ENCODE measurements at regions not wholly inside any gene's neighbourhood (a gene's known extent, or its start where the extent isn't known, plus 50 kb on each side); places are given as distances from the start of the nearest gene placed in this dataset.

DNA sequence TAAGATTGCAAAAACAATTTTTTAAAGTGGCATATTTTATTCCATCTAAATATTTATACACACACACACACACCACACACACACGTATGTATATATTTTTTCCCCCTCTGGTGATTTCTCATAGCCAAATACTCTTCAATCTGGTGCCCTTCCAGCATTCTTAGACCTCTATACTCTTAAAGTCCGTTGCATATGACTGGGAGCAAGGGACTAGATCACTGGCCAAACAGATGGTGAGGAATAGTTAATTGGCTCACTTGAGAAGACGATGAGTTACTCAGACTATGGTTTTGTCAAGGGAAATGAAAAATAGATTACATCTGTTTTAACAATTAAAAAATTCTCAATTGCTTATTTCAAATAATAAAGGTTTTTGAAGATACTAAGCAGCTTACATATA lies 512.5 kb upstream of the LRRTM4 start:
- FAIRE-seq = no peak

DNA sequence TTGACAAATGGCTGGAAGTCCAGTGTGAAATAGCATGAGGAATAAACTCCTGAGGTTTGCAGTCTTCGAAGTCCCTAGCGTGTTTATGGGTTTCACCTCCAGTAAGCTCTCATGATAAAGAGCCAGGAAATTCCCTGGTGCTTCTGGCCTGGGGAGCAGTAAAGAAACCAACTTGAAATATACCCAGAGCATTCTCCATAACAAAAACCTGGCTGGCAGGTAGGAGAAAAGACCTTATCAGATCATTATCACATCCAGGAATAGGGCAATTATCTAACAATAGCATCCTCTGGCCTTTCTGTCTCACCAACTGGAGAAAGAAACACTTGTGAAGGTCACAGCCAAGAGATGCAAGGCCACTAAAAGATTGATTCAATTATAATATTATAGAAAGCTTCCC lies 513.6 kb upstream of the LRRTM4 start:
- FAIRE-seq = no peak

DNA sequence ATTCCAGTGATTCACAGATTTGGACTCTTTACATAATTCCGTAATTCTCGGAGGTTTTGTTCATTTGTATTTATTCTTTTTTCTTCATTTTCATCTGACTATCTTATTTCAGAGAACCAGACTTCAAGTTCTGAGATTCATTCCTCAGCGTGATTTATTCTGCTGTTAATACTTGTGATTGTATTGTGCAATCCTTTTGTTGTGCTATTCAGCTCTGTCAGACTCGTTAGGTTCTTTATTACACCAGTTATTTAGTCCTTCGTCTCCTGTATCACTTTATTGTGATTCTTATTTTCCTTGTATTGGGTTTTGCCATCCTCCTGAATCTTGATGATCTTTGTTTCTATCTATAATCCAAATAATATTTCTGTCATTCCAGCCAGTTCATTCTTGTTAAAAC lies 529.3 kb upstream of the LRRTM4 start:
- FAIRE-seq = no peak

DNA sequence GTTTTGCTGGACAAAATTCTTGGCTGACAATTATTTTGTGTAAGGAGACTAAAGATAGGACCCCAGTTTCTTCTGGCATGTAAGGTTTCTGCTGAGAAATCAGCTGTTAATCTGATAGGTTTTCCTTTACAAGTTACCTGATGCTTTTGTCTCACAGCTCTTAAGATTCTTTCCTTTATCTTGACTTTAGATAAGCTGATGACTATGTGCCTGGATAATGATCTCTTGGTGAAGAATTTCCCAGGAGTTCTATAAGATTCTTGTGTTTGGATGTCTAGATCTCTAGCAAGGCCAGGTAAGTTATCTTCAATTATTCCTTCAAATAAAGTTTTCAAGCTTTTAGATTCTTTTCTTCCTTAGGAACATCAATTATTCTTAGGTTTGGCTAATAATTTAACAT lies 534.8 kb upstream of the LRRTM4 start:
- FAIRE-seq = no peak

DNA sequence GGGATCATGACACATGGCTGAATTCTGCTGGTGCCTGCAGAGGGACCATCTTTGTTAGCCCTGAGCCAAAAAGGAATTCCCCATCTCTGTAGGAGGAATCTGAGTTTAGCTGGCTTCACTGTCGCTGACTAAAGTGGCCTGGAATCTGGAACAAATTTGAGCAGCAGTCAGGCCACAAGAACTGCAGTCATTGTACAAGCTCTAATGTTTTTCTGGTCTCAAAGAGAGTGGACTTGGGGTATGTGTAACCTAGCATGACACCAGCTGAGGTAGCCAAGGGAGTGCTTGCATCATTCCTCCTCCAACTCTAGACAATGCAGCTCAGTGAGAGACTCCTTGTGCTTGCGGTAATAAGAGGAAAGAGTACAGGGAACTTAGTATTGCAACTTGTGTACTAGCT lies 539.1 kb upstream of the LRRTM4 start:
- no peak for FAIRE-seq

DNA sequence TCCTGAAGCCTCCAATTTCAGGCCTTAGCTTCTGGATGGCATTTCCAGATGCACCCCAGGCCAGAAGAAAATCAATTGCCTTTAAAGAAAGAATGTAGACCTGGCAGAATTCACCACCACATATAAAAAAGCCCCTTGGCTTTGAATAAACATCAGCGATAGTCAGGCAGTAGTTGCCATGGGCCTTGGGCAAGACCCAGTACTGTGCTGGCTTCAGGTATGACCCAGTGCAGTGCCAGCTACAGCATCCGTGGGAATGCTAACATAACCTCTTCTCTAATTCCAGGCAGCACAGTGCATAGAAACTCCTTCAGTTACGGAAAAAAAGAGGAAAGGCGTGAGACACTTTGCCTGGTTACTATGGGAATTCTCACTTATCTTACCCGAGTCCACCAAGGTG lies 539.6 kb upstream of the LRRTM4 start:
- no peak for FAIRE-seq

DNA sequence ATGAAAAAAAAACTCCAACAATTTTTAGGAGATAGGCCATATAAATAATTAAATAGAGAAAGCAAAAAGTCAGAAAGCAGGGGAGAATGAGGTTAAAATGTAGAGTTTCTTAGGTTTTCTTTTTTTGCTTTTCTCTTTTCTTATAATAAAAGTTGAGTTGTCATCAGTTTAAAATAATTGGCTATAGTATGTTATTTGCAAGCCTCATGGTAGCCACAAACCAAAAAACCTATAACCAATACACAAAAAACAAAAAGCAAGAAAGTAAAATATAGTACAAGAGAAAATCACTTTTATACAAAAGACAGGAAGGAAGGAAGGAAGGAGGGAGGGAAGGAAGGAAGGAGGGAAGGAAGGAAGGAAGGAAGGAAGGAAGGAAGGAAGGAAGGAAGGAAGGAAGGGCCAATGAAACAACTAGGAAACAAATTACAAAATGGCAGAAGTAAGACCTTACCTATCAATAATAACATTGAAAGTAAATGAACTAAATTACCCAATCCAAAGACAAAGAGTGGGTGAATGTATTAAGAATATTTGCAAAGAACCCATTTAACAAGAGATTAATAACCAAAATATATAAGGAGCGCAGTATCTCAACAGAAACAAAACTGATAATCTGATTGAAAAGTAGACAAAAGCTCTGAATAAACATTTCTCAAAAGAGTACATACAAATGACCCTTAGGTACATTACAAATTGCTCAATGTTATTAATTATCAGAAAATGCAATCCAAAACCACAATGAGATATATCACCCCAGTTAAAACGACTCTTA lies 541.3 kb upstream of the LRRTM4 start:
- FAIRE-seq = no peak

DNA sequence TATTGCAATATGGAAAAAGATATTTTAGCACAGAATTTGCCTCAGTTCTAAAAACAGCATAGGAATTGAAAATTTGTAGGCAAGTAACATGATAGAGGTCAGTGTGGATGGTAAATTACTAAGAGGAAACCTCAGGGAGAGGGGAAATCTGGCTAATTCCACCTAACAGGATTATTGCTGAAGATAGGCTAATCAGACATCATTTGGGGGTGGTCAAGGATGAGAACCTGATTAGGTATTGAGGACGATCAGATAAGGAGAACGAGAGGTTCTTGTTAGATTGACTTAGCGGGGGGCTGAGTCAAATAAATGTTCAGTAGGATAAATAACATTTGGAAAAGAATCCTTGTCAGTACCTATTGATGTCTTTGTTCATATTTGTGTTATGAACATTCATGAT lies 543.2 kb upstream of the LRRTM4 start:
- no peak for FAIRE-seq

DNA sequence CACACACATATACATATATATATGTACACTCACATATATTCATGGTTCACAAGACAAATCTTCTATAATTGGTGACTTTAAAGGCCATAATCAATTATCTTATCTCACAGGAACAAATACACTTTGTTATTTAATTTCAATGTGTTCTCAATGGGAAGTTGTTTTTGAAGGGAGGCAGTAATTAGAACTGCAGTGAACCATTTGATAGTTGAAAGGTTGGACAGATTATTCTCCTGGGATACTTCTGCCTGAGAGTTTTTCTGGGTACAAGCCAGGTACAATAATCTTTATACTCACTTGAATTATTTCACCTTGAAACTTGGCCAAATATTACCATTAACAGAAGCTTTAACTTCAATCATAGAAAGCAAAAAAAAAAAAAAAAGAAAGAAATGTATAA lies 546.6 kb upstream of the LRRTM4 start:
- FAIRE-seq = no peak

DNA sequence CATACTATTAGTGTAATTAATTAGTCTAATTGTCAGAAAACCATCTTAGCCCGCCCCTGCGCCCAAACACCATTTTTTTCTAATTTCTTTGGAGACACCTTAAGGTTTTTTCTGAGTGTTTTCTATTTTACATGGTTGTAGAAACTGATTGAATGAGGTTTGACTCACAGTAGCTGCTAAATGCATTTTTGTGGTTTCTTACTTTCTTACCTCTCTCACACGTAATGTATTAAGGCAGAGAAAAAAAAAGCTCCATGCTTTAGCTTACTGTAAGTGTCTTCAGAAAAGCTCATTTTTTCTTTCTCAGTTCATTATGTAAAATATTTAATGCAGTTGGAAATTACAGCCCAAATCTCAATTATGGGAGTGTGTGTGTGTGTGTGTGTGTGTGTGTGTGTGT lies 548.5 kb upstream of the LRRTM4 start:
- FAIRE-seq = no peak

DNA sequence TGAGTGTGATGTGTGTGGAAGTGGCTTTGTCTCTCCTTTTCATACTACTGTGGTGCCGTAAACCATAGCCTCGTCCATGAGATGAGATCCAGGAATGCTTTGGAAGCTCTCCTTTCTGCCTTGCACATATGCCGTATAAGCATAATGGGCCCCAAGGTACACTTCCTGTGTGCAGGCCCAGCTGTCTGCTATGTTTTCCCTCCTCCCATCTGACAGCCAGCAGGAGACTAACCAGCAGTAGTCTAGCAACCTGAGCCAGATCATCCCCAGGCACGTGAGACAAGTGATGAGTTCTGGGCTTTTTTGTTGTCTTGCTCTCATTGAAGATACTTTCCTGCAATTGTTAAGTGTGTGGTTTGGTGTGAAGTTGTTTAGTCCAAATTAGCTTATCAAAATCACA lies 555.5 kb upstream of the LRRTM4 start:
- FAIRE-seq = no peak

DNA sequence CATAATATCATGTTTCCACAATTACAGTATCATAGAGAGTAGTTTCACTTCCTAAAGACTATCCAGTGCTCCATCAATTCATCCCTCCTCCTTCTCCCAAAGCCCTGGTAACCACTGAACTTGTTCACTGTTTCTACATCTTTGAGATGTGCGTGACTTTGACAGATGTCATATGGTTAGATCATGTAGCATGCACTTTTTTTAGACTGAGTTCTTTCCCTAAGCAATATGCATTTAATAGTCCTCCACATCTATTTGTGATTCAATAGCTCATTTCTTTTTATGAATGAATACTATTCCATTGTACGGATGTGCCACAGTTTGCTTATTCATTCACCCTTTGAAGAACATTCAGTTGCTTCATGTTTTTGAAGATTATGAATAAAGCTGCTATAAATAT lies 560.4 kb upstream of the LRRTM4 start:
- no peak for FAIRE-seq

DNA sequence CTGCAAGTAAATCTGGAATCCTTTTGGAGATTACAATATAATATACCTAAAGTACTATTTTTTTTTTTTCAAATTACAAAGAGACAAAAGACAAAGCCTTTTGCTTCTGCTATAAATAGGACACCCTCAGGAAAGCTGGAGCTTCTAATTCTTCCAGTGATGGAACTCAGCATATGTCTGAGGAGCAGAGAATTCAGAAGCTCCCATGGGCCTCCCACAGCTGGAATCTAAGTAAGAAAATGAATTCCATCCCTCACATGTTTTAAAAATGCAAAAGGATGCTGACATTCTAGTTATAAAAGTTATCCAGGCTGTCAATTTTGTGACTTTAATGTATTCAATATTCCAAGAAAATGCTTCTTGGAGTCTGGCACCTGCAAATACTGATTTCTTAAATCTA lies 571.3 kb upstream of the LRRTM4 start:
- no peak for FAIRE-seq

DNA sequence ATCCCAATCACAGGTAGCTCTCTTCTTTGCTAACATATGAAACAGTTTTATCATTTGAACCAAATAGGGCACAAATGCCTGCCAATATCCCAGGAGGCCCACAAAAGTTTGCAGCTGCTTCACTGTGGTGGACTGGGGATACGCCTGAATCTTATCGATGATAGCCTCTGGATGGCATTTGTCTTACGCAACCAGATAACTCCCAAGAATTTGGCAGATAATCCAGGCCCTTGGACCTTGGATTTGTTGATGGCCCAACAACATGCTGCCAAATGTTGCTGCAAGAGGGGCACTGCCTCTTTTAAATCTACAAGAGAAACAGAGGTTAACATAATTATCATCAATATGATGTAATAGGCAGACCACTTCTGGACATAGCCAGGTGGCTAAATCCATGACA lies 587.1 kb upstream of the LRRTM4 start:
- FAIRE-seq = no peak

DNA sequence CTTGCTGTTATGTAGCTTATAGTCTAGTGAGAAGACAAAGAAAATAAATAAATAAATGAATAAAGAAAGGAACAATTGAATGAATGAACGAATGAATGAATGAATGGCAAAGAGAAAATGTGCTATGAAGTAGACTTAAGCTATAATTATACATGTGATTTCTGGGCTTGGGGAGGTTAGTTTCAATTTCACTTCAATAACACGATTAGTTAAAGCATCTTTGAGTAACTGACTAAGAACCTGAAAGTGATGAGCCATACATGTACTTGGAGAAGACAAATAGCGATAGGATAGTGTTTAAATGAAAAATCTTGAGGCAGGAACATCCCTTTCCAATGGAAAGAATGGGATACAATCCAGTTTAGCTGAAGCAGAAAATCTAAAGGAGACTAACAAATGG lies 593.1 kb upstream of the LRRTM4 start:
- FAIRE-seq = no peak

DNA sequence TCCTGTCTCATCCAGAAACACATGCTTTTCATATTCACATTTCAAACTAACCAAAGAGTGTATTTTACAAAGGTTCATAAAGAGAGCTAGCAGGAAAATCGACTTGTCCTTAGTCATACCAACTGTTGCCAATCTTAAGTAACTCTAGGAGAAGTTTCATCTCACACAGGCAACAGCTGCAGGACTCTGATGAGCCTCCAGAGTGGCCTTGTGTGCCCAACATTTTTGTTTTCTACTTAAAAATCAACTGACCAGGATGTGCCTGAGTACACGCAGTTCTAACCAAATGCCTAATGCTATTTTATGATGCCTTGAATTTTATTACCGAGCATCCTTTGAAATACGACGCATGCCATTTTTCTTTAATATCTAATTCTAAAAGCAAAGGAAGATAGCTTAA lies 595.9 kb upstream of the LRRTM4 start:
- FAIRE-seq = no peak

DNA sequence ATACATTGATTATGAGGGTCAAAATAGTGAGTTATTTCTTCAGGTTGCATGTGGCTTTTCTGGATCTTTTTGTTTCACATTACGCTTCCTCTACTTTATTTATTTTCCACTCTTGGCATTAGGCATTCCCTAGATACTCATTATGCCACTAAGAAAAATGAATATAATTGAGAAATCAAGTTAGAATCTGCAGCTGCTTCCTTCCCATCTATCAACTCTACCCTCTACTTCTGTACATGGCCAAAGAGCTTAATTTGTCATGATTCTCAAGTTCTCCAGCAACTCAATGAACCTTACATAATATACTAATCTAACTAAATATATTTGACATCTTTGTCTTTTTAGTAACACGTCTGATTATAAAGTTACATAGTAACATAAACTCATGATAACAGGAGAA lies 598.1 kb upstream of the LRRTM4 start:
- no peak for FAIRE-seq

DNA sequence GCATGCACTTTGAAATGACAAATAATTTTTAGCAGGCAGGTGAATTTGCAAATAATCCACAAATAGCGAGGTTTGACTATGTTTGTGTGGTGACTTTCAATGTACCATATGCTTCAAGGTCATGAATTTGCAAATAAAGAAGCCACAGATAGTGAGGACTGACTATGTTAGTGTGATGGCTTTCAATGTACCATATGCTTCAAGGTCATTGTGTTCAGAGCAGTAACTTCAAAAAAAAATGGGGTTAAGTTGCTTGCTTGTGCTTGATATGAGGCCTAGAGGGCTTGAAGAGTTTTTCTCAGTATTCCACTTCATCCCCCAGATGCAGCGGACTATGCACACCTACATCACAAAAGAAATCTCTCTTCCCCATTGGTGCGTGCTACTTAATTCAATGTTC lies 602.9 kb upstream of the LRRTM4 start:
- no peak for FAIRE-seq

DNA sequence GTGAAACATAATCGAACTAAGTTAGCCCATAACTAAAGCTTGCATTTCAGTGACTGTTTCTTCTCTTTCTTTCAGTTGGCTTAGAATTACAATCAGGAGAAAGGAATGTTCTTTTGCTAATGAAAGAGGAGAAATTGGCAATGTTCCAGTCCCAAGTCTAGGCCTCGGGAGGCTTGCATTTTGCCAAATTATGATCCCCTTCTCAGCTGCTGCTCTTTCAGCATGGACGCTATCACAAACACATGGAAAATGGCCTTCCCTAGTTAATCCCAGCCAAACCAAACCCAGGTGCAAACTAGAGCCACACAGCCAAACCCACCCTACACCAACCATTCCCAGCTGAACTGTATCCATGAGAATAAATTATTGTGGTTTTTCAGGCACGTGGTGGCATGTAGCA lies 605.2 kb upstream of the LRRTM4 start:
- FAIRE-seq = no peak

DNA sequence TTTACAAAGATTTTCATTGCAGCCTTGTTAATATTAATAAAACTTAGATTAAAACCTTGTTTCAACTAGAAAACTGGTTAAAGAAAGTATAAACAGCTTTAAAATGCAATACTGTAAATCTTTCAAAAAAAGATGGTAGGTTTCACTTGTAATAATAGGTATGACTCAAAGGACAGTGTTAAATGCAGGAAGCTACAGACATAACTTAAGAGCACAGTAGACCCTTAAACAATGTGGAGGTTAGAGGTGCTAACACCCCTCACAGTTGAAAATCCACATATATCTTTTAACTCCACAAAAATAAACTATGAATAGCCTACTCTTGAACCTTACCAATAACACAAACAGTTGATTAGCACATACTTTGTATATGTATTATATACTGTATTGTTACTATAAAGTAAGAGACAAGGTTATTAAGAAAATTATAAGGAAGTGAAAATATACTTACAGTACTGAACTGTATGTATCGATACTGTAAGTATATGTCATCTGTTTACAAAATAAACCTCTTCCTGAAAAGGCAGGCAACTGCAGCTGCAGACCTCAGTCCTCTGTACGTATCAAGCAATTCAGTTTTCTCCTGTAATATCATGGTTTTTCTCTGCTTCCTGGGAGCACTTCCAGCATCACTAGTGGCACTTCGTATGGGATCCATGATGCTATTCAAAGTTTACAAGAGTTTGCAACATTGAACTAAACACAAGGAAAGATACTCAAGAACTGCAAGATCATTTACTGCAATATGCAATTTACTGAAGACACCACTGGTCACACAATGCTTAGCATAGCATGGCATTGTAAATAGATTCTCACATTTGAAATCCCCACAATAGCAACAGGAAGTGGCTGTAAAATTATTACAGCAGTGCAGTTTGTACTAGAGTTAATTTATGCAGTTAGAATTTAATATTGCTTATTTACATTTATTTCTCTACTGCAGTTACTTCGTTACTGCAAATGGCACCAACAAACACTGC lies 610.5 kb upstream of the LRRTM4 start:
- no peak for FAIRE-seq

DNA sequence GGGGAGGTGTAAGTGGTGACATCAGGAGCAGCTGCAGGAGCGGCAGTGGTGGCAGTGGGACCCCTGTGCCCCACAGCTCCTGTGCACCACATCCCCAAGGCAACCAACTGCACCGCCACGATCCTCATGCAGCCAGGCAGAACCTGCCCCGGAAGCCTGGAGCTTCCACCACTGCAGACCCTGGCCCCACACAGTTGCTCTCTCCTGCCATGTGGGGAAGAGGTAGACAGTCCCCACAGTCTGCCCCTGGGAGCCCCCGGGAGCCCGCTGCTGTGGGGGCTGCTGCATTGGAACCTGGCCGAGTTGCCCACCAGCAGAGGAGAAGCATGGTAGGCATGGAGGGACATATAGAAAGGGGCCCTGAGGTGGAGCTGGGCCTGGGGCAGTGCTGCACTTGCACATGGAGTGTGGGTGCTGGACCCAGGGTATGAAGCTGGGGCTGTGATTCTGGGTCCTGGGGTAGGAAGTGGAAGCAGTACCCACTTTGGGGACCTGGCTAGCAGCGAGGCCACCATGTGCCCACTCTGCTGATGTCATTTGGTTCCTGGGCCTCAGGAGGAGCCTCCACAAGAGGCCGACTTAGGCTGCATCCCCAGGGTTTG lies 623.3 kb upstream of the LRRTM4 start:
- FAIRE-seq = no peak

DNA sequence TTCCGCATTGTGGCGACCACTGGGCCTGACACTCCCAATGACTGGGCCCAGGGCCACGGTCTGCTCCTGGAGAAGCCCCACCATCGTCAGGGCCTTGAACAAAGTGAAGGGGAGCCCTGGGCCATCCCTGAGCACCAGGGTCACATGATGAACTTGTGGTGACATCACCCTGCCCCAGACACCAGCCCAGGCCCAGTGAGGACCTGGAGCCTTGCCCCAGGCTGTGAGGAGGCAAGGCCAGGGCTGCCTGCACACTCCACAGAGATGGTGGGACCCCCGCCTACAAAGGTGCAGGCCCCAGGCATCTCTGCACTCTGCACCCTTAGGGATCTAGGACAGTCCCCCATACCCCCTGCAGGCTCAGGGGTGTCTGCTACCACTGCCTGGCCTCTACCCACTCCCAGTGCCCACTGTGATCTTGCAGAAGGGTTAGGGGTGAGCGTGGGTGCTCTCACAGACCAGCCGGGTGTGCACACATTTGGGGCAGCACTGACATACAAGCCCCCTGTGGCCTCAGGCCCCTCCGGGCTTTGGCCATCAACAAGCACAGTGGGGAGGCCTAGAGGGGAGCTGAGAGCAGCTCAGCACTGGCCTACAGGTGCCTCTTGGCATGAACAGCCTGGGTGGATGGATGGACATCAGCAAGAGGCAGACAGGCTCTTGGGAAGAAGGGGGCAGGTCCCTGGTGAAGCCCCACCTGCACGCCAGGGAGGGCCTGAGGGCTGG lies 624.0 kb upstream of the LRRTM4 start:
- no peak for FAIRE-seq

DNA sequence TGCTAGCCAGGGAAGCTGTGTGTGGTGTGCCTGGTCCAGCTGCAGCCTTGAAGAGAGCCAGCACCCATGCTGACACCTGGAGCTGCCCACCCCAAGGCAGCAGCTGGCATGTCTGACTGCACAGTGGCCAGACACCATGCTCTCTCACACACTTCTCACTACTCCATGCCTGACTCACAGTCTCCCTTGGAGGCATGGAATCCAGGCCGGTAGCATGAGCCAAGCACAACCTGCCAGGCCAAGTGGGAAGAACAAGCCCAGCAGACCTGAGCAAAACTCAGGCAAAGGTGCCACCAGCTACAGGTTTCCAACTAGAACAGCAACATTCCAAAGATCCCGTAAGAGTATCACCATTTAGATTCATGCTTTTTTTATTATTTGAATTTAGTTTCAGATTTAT lies 625.3 kb upstream of the LRRTM4 start:
- no peak for FAIRE-seq

Measured in G401.6 (cell line).